ENCODE measurements at regions not wholly inside any gene's neighbourhood (a gene's known extent, or its start where the extent isn't known, plus 50 kb on each side); places are given as distances from the start of the nearest gene placed in this dataset.

DNA sequence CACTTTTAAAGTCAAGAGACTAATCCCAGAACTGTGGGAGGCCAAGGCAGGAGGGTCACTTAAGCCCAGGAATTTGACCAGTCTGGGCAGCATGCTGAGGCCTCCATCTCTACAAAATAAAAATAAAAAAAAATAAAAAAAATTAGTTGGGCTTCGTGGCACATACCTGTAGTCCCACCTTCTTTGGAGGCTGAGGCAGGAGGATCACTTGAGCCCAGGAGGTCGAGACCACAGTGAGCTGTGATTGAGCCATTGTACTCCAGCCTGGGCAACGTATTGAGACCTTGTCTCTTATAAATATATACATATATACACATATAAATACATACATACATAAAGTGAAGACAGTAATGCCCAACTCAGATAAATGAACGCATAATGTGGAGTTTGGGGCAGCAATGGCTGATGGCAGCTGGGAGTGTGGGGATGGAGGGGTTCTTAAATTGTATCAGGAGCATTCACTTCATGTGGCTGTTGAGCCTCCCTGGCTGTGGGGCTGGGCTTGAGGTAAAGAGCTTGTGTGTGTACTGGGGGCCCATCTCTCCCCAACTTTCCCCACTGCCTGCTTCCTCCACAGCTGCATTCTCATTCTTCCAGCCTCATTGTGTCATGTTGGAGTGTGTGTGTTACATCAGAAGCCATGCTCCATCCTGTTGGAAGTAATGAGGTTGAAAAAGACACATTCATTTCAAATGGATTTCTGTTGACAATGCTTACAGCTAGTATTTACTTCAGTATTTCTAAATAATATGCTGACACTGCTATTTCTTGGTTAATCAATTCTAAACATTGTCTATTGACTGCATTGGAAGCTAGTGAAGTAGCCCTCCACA, 96.5 kb upstream of the HS6ST1 start:
- TF ChIP-seq, protein P1, sequence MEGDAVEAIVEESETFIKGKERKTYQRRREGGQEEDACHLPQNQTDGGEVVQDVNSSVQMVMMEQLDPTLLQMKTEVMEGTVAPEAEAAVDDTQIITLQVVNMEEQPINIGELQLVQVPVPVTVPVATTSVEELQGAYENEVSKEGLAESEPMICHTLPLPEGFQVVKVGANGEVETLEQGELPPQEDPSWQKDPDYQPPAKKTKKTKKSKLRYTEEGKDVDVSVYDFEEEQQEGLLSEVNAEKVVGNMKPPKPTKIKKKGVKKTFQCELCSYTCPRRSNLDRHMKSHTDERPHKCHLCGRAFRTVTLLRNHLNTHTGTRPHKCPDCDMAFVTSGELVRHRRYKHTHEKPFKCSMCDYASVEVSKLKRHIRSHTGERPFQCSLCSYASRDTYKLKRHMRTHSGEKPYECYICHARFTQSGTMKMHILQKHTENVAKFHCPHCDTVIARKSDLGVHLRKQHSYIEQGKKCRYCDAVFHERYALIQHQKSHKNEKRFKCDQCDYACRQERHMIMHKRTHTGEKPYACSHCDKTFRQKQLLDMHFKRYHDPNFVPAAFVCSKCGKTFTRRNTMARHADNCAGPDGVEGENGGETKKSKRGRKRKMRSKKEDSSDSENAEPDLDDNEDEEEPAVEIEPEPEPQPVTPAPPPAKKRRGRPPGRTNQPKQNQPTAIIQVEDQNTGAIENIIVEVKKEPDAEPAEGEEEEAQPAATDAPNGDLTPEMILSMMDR (IDR thresholded peaks at IDR 0.05), result no peak
- TF ChIP-seq POLR2A (IDR thresholded peaks at IDR 0.05), result no peak

All from thyroid gland (tissue), 4 donors.